ENCODE measurements at regions not wholly inside any gene's neighbourhood (a gene's known extent, or its start where the extent isn't known, plus 50 kb on each side); places are given as distances from the start of the nearest gene placed in this dataset.
A peak's percentile ranks its signal among the peaks of the same experiment; 100 is the strongest.
"Not testable (repeated sequence)": the region's sequence is repeated elsewhere in the genome, so short reads cannot be mapped to it uniquely, and the experiment has no call there.

DNA sequence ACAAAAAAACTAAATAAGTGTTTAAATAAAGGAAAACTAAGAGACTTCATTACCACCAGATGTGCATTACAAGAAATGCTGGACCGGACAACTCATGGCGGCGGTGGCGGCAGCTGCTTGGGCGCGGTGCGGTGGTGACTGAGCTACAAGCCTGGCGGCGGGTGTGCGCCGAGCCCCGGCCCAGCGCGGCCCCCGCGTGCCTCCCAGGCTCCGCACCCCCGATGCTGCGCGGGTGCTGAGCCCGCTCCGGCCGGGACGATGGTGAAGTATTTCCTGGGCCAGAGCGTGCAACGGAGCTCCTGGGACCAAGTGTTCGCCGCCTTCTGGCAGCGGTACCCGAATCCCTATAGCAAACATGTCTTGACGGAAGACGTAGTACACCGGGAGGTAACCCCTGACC, 52.2 kb upstream of the RCOR3 start:
- no peak for DNase-seq

DNA sequence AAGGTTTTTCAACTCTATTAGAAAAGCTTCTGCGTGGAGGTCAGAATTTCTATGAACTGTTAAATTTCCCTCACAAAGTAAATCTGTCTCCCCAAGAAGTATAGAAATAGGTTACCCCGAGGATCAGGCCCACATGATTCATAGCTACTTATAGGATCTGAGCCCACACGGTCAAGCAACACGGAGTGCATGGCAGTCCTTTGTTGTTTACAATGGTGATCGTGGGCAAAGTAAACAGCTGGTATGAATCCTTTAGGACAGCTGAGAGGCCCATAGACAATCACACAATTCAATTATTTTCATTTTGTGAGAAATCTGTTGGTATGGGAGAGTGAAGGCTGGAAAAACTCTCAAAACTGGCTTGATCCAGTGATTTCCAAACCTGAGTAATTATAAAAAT, 58.9 kb upstream of the RCOR3 start:
- no peak for DNase-seq

DNA sequence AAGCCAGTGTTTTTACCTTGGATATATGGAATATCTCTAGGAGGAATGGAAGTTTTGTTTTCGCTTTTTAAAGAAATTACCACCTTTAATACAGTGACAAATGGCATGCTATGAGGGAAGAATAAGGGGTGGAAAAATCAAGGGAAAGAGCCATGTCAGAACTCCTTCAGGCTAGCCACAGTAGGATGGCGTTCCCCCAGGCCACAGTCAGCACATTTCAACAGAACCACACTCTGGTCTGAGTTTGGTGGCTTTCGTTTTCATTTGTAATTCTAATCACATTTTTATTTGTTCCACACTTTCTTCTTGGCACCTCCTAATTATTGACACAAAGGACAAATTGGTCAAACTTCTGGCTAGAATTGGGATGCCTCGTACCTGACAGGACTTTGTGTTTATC, 60.3 kb upstream of the RCOR3 start:
- no peak for DNase-seq

DNA sequence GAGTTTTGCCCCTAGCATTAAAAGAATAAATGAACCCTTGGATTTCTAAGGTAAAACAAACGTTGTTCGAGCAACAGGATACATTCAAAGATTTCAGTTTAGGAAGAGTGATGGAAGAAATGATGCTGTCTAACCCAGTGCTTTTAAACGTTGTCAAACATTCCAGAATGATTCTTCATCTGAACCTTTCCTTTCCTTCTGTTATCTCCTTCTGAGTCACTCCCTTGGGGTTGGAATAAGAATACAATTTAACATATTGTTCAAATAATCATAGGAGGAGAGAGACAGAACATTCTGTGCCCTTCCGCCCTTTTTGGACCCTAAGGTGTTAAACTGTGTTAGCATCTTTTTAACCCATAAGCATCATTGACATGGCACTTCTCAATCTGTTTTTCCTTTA, 61.1 kb upstream of the RCOR3 start:
- DNase-seq = peak; percentile 55

DNA sequence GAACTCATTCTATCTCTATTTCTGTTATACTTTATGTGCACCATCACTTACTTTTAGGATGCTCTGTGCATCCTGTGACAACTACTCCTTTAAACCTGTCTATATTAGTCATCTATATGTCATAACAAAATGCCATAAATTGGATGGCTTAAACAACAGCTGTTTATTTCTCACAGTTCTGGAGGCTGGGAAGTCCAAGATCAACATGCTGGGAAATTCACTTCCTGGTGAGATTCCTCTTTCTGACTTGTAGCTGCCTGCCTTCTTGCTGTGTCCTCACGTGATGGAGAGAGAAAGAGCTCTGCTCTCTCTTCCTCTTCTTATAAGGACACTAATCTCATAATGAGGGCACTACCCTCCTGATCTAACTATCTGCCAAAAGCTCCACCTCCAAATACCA, 62.3 kb upstream of the RCOR3 start:
- DNase-seq = no peak

DNA sequence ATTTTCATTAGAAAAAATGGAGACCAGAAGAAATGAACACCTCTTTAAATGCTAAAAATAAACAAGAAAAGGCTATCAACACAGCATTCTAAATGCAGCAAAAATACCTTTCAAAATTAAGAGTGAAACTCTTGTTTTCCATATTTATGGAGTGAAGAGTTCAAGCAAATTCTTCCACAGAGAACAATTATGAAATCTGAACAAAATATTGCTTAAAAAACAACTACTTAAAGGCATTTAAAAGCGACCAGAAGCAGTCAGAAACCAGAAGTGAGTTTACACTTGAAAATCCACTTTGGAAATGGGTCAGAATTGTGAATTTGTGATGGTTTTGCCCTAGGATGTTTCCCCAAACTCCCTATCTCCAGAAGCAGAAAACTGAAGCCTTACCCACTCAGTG, 60.9 kb upstream of the KCNH1 start:
- DNase-seq = no peak

DNA sequence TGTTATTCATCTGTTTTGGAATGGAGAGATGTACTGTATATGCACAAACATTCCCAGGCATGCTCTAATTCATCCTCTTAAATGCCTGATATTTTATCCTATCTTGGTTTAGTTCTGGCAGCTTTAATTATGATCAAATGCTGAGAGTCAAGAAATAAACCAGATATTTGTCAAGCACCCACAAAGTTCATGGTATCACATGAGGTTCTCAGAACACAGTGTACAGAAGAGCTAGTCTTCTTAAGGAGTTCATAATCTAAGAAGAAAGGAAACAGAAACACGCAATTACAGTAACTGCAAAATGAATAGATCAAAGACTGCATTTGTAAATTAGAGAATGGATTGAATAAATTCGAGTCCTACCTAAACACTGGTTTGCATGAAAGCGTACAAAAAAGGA, 58.3 kb upstream of the KCNH1 start:
- no peak for DNase-seq

DNA sequence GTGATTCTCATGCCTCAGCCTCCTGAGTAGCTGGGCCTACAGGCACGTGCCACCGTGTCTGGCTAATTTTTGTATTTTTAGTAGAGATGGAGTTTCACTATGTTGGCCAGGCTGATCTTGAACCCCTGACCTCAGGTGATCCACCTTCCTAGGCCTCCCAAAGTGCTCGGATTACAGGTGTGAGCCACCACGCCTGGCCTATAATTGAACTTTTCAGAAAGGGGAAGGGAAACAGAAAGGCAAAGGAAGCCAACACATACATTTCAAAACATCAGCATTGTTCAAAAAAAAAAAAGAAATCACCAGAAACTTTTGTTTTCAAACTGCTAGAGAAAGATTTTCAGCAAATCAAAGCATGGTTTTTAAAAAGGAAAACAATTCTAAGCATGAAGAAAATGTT, 54.8 kb upstream of the KCNH1 start:
- DNase-seq = not testable (repeated sequence)

DNA sequence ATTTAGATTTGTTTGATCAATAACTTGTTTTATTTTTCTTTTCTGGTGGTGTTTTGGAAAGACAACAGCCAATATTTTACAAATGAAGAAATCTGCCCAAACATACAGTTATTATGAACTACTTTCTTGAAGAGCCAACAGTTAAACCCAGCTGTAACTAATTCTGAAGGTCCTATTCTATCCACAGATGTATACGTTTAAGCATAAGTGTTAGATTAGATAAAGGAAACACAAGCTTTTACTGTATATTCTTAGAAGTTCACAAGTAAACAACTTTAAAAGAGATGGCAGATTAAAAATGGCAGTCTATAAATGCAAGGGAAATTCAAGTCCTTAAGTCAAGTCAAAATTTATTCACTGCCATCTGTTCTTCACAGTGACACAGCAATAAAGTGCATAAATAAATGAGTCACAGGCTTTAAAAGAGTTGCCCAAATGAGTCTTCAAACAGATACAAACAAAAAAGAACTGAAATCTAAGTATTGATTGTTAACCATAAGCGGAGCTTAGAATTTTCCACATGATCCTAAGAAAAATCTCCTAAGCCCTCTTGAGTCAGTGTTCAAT, 49.9 kb upstream of the KCNH1 start:
- no peak for DNase-seq

Measured in fibroblast of upper back skin (primary cell).